ENCODE measurements at regions not wholly inside any gene's neighbourhood (a gene's known extent, or its start where the extent isn't known, plus 50 kb on each side); places are given as distances from the start of the nearest gene placed in this dataset.

DNA sequence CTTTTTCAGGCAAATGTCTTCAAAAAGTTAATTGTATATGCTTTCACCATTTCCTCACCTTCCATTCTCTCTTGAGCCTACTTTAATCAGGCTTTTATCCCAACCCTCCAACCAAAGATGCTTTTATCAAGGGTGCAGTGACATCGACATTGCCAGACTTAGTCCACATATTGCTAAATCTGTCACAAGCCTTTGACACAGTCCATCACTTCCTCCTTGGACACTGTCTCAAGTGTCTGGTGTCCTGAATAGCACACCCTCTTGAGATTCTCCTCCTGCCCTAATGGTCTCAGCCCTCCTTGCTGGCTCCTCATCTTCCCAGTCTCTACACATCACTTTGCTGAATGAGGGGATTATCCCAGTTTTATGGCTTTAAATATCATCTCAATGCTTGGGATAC is 147.5 kb upstream of the SLC39A10 start:
- Histone ChIP-seq H3K9ac (replicated peaks in 1 of 4; ENCODE audit: extremely low read depth in 1 of 4, low read depth in 3 of 4, low read length in 3 of 4) (no peak overlapping the region), H4K8ac (ENCODE audit: extremely low read depth, insufficient read depth, low read length) (no peak overlapping the region), H4K5ac (ENCODE audit: insufficient read length, low read depth, low read length) (no peak overlapping the region), H3K23me2 (ENCODE audit: low read depth, low read length) (no peaks in the 10 kb centered on the region), H3K14ac (ENCODE audit: insufficient read length) (no peak overlapping the region), H3K4me1 (replicated peaks in 1 of 4; ENCODE audit: control insufficient read depth in 3 of 4, insufficient read depth in 4 of 4, low read length in 3 of 4) (peaks cover 0 to 2% (median 0%) of the 10 kb centered on the region in 4 experiments; a peak in 1 of 7 replicates), H3K4me3 (ENCODE audit: extremely low read depth in 1 of 4, insufficient read depth in 2 of 4, low read depth in 3 of 4, low read length in 4 of 4) (no peak overlapping the region), H3K23ac (ENCODE audit: insufficient read length) (no peak overlapping the region), H2BK120ac (replicated peaks; ENCODE audit: low read depth, low read length) (no peak overlapping the region), H3K4me2 (ENCODE audit: insufficient read depth in 1 of 2, low read depth in 2 of 2, low read length in 2 of 2) (no peak overlapping the region), H2BK5ac (ENCODE audit: low read depth, low read length) (no peak overlapping the region), H2BK12ac (ENCODE audit: low read depth, low read length) (no peak overlapping the region), H4K20me1 (replicated peaks in 1 of 2; ENCODE audit: control insufficient read depth in 1 of 2, insufficient read depth in 2 of 2, low read length in 2 of 2) (no peaks in the 10 kb centered on the region), H3K36me3 (ENCODE audit: control insufficient read depth in 2 of 4, insufficient read depth in 4 of 4, low read length in 3 of 4) (no peaks in the 10 kb centered on the region), H3K27me3 (replicated peaks in 1 of 4; ENCODE audit: control insufficient read depth in 3 of 4, extremely low read depth in 1 of 4, insufficient read depth in 3 of 4, low read length in 3 of 4) (no peaks in the 10 kb centered on the region), H2AK5ac (ENCODE audit: low read depth, low read length) (no peak overlapping the region), H3K79me2 (ENCODE audit: control insufficient read depth in 1 of 2, insufficient read depth in 2 of 2, low read length in 2 of 2) (no peaks in the 10 kb centered on the region), H3K27ac (ENCODE audit: low read depth, low read length) (no peak overlapping the region), H2BK15ac (ENCODE audit: low read length) (no peak overlapping the region), H3K9me3 (ENCODE audit: insufficient read depth in 2 of 2, low read depth in 1 of 2, low read length in 1 of 2) (peaks cover 0 to 2% of the 10 kb centered on the region in 2 experiments; a peak in 1 of 4 replicates), H2AFZ (ENCODE audit: low read length) (no peak overlapping the region), H3K18ac (ENCODE audit: extremely low read depth, low read length) (no peak overlapping the region), H3K4ac (replicated peaks; ENCODE audit: insufficient read length, low read depth, low read length) (no peak overlapping the region), H2BK20ac (ENCODE audit: low read length) (no peak overlapping the region), H3K56ac (replicated peaks; ENCODE audit: insufficient read length, low read depth, low read length) (no peak overlapping the region), H4K91ac (replicated peaks; ENCODE audit: insufficient read length, low read length) (no peak overlapping the region), H3K79me1 (ENCODE audit: low read depth, low read length) (no peaks in the 10 kb centered on the region)
- ChIA-PET CTCF (ENCODE audit: partially characterized antibody) (interaction anchor here (1.2 to 3.4 kb wide), 2 partner anchors 12 to 118 kb away, joined by 5 to 24 read pairs; no protein-coding TSS in a partner anchor), POLR2A (ENCODE audit: partially characterized antibody) (no interaction called here)
- DNase-seq (ENCODE audit: low read depth in 1 of 2, low spot score in 2 of 2), result no peak
- TF ChIP-seq TAF7 (optimal IDR thresholded peaks at IDR 0.05; ENCODE audit: borderline replicate concordance, low read depth, low read length) (no peak), CREB1 (IDR thresholded peaks at IDR 0.05) (no peak), EGR1 (IDR thresholded peaks at IDR 0.05; ENCODE audit: borderline replicate concordance, low read depth, low read length) (no peak), GTF2F1 (IDR thresholded peaks at IDR 0.05; ENCODE audit: borderline replicate concordance, low read depth, low read length) (no peak)
- 100% methylated on average over 1 of the region's 1 CpG; no CpG with 5 or more reads in 1 of the 2 experiments for WGBS, 2 experiments (ENCODE audit: extremely low coverage in 1 of 2, insufficient coverage in 1 of 2, insufficient read length in 1 of 2, insufficient replicate concordance in 2 of 2, low coverage in 1 of 2, low lambda C conversion rate in 2 of 2, missing lambda C conversion rate in 1 of 2)
- no peak for FAIRE-seq
